Loucy (cell line): ENCODE measurements at regions not wholly inside any gene's neighbourhood (a gene's known extent, or its start where the extent isn't known, plus 50 kb on each side); places are given as distances from the start of the nearest gene placed in this dataset.

ENCODE experiments used
- H2AFZ ChIP-seq: fragments of 200-600 bp; sonication (generic); 2 replicates; pipeline ENCODE4 v1.6.0; 2016; ENCODE audit warnings: antibody characterized with exemption, mild to moderate bottlenecking, low read length, moderate library complexity
- H3F3A ChIP-seq: fragments of 200-600 bp; 2 replicates; pipeline ENCODE4 v1.6.0; 2016; ENCODE audit warnings: antibody characterized with exemption, low read depth, mild to moderate bottlenecking
- H3K27me3 ChIP-seq: fragments of 200-600 bp; sonication (generic); 2 replicates; pipeline ENCODE4 v1.6.1; 2014; ENCODE audit warnings: low read length, mild to moderate bottlenecking; ENCODE audit not compliant: insufficient read depth, poor library complexity, severe bottlenecking
- H3K36me3 ChIP-seq: fragments of 200-600 bp; sonication (generic); 2 replicates; pipeline ENCODE4 v1.6.1; 2016; ENCODE audit warnings: low read length; ENCODE audit not compliant: insufficient read depth
- H3K4me1 ChIP-seq: fragments of 200-600 bp; sonication (generic); 2 replicates; pipeline ENCODE4 v1.5.1; 2014; ENCODE audit warnings: low read length, mild to moderate bottlenecking; ENCODE audit not compliant: insufficient read depth, poor library complexity, severe bottlenecking
- H3K4me2 ChIP-seq: fragments of 200-600 bp; sonication (generic); 2 replicates; pipeline ENCODE4 v1.6.0; 2014; ENCODE audit warnings: antibody characterized with exemption, low read length, low read depth, mild to moderate bottlenecking; ENCODE audit not compliant: poor library complexity, severe bottlenecking
- H3K4me3 ChIP-seq: fragments of 200-600 bp; sonication (generic); 2 replicates; pipeline ENCODE4 v1.5.1; 2014; ENCODE audit warnings: low read length, mild to moderate bottlenecking, mixed read lengths; ENCODE audit not compliant: poor library complexity, severe bottlenecking
- H3K79me2 ChIP-seq: fragments of 200-600 bp; sonication (generic); 2 replicates; pipeline ENCODE4 v1.6.1; 2014; ENCODE audit warnings: low read length; ENCODE audit not compliant: insufficient read depth
- H3K9ac ChIP-seq: fragments of 200-600 bp; sonication (generic); 2 replicates; pipeline ENCODE4 v1.6.0; 2014; ENCODE audit warnings: mild to moderate bottlenecking, low read depth, low read length, moderate library complexity; ENCODE audit not compliant: poor library complexity, severe bottlenecking
- H3K9me2 ChIP-seq: fragments of 200-600 bp; sonication (generic); replicated peaks from 2 replicates; pipeline ENCODE4 v1.6.1; 2016; ENCODE audit warnings: low read depth, low read length, mixed read lengths
- H3K9me3 ChIP-seq: fragments of 200-600 bp; sonication (generic); 2 replicates; pipeline ENCODE4 v1.6.1; 2014; ENCODE audit warnings: mild to moderate bottlenecking, antibody characterized with exemption, low read length, low read depth; ENCODE audit not compliant: insufficient read depth
- H4K20me1 ChIP-seq: fragments of 200-600 bp; sonication (generic); 2 replicates; pipeline ENCODE4 v1.6.0; 2014; ENCODE audit warnings: antibody characterized with exemption, low read length, mild to moderate bottlenecking; ENCODE audit not compliant: insufficient read depth, poor library complexity, severe bottlenecking
- EZH2phosphoT487 ChIP-seq: fragments of 200-600 bp; IDR thresholded peaks from 2 replicates; pipeline ENCODE4 v1.6.1; 2018; ENCODE audit warnings: antibody characterized with exemption, mild to moderate bottlenecking, moderate library complexity, borderline replicate concordance
- TF ChIP-seq, protein P1 (sequence below): fragments of 200-600 bp; sonication (generic); conservative IDR thresholded peaks from 2 replicates; pipeline ENCODE4 v1.5.1; 2014; ENCODE audit warnings: mild to moderate bottlenecking, antibody characterized with exemption, low read length

DNA sequence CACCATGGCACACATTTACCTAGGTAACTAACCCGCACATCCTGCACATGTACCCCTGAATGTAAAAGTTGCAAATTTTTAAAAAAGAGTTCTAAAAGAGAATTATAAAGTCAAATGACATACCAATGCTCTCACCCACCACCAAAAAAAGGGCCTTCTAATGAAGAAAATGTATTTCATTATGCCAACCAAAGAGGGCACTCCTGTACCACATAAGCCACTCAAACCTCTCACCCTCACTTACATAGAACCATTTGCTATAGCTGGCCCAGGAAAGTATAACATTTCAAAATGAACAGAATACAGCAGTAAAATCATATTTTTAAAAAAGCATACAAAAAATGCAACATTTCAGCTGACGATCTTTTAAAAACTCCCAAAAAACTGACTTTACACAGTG is 241.5 kb upstream of the PKDCC start:
- Histone ChIP-seq H3K4me3 (no peak overlapping the region), H3K9me3 (no peaks in the 10 kb centered on the region), H3K4me2 (no peak overlapping the region), H3K9me2 (no peaks in the 10 kb centered on the region), H3K36me3 (no peaks in the 10 kb centered on the region), H3F3A (no peaks in the 10 kb centered on the region), H3K4me1 (no peaks in the 10 kb centered on the region), H2AFZ (no peak overlapping the region), H4K20me1 (no peaks in the 10 kb centered on the region), H3K27me3 (no peaks in the 10 kb centered on the region), H3K9ac (no peak overlapping the region), H3K79me2 (no peaks in the 10 kb centered on the region)
- TF ChIP-seq EZH2phosphoT487, result no peak
- TF ChIP-seq, protein P1, sequence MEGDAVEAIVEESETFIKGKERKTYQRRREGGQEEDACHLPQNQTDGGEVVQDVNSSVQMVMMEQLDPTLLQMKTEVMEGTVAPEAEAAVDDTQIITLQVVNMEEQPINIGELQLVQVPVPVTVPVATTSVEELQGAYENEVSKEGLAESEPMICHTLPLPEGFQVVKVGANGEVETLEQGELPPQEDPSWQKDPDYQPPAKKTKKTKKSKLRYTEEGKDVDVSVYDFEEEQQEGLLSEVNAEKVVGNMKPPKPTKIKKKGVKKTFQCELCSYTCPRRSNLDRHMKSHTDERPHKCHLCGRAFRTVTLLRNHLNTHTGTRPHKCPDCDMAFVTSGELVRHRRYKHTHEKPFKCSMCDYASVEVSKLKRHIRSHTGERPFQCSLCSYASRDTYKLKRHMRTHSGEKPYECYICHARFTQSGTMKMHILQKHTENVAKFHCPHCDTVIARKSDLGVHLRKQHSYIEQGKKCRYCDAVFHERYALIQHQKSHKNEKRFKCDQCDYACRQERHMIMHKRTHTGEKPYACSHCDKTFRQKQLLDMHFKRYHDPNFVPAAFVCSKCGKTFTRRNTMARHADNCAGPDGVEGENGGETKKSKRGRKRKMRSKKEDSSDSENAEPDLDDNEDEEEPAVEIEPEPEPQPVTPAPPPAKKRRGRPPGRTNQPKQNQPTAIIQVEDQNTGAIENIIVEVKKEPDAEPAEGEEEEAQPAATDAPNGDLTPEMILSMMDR, result peak; percentile 44

DNA sequence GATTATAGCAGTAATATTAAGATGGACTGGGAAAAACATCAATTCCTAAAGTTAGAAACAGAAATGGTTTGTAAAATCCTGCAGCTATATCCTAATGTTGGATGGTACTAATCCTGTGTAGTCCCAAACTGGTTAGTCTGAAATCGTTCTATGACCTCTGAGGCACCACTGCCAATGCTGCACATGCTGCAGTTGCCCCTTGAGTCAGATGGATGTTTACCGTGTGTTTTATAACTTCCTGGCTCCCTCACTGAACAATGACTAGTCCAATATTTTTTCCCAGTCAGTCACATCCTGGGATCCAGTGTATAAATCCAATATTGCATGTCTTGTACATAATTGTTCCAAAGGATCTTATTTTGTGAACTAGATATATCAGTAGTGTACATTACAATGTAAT is 226.7 kb upstream of the PKDCC start:
- H2AFZ ChIP-seq, result no peak overlapping the region
- no peaks in the 10 kb centered on the region for H3K79me2 ChIP-seq
- H3K9me2 ChIP-seq, result no peaks in the 10 kb centered on the region
- H4K20me1 ChIP-seq, result no peaks in the 10 kb centered on the region
- no peaks in the 10 kb centered on the region for H3K4me1 ChIP-seq
- H3K4me2 ChIP-seq, result no peak overlapping the region
- no peaks in the 10 kb centered on the region for H3F3A ChIP-seq
- H3K27me3 ChIP-seq, result no peaks in the 10 kb centered on the region
- no peak overlapping the region for H3K9ac ChIP-seq
- no peak for TF ChIP-seq EZH2phosphoT487
- TF ChIP-seq, protein P1, result no peak
- H3K9me3 ChIP-seq, result no peaks in the 10 kb centered on the region
- no peak overlapping the region for H3K4me3 ChIP-seq
- H3K36me3 ChIP-seq, result no peaks in the 10 kb centered on the region

DNA sequence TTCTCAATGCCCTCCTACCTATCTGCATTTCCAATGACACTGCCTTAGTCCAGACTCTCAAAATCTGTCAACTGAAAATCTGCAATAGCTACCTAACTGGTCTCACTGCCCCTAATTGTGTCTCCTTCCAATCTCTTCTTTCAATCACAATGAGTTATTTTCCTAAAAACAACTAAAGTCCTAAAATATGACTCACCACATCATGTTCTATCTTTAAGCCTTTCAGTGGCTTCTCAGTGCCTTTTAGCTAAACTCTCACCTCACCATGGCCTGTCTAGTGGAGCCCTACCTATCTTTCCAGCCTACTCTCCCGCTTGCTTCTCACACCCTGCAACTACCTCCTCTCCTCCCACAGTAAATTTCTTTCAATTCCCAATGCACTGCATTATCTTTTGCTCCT is 220.9 kb upstream of the PKDCC start:
- no peaks in the 10 kb centered on the region for H3K9me3 ChIP-seq
- TF ChIP-seq, protein P1, result no peak
- no peak for TF ChIP-seq EZH2phosphoT487
- no peak overlapping the region for H3K4me2 ChIP-seq
- H3K27me3 ChIP-seq, result no peaks in the 10 kb centered on the region
- no peaks in the 10 kb centered on the region for H3K4me1 ChIP-seq
- H4K20me1 ChIP-seq, result no peaks in the 10 kb centered on the region
- no peaks in the 10 kb centered on the region for H3K36me3 ChIP-seq
- no peaks in the 10 kb centered on the region for H3K9me2 ChIP-seq
- no peak overlapping the region for H3K9ac ChIP-seq
- no peak overlapping the region for H2AFZ ChIP-seq
- H3K4me3 ChIP-seq, result no peak overlapping the region
- H3F3A ChIP-seq, result no peaks in the 10 kb centered on the region
- no peaks in the 10 kb centered on the region for H3K79me2 ChIP-seq
